ENCODE measurements at regions not wholly inside any gene's neighbourhood (a gene's known extent, or its start where the extent isn't known, plus 50 kb on each side); places are given as distances from the start of the nearest gene placed in this dataset.

DNA sequence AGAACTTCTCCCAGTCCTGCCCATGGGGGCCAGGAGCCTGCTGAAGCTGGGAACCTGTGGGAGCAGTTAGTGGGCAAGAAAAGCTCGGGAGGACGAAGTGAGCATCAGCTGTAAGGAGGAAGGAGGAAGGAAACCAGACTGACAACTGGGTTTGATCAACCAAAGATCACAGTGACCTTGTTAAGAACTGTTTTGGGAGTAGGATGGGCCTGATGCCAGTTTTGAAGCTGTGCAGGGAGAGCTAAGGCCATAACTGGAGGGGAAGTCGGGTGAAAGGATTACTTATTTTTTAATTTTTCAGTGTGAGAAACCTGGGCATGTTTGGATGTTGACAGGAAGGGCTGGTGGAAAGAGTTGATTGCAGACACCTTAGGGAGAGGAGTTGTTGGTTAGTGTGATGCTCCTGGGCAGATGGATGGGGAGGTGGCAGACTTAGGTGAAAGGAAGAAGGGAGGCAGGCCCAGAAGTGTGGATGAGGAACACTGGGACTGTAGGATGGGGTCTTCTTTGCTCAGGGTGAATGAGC, 58.3 kb upstream of the KLF4 start:
- Mint-ChIP-seq H3K4me1 (no peaks in the 10 kb centered on the region), H3K36me3 (no peaks in the 10 kb centered on the region), H3K9me3 (no peaks in the 10 kb centered on the region), H3K4me3 (no peak overlapping the region), H3K27ac (no peak overlapping the region), H3K27me3 (no peaks in the 10 kb centered on the region)
- CTCF ChIA-PET, result no interaction called here
- DNase-seq, result no peak

DNA sequence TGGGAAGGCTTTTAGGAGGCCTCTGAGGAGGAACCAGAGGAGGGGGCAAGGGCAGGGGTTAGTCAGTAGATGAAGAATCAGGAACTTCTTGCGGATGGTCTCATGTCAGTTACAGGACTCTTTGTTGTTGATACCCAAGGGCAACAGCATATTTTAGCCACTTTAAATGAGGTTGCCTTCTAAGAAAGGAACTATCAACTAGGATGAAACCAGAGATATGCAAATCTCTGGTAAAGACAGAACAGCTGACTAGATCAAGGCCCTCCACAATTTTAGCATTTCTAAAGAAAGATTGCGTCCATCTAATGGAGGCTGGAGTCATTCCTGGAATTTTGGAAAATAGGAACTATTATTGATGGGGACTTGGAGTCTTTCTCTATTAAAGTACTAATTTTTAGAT, 57.7 kb upstream of the KLF4 start:
- Mint-ChIP-seq H3K36me3 (no peaks in the 10 kb centered on the region), H3K27me3 (no peaks in the 10 kb centered on the region), H3K4me1 (no peaks in the 10 kb centered on the region), H3K27ac (no peak overlapping the region), H3K4me3 (no peak overlapping the region), H3K9me3 (no peaks in the 10 kb centered on the region)
- DNase-seq, result no peak
- CTCF ChIA-PET, result no interaction called here

DNA sequence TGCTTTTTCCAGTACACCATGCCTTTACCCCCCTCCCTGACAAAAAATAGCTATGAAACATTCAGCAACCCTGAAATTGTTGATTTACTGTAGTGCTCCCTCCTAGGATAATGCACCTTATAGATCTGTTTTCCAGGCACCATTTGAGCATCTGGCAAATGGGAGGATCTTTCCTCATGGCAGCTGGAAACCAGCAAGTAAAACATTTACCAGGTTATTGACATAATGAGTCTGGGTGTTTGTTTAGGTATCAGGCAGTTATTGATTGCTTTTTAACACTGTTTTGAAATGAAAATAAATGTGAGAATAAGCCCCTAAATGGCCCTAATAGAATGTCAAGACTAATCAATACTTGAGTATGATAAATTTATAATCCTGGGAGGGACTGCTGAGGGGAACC, 57.3 kb upstream of the KLF4 start:
- H3K4me3 Mint-ChIP-seq, result no peak overlapping the region
- no peak for DNase-seq
- CTCF ChIA-PET, result no interaction called here
- no peak overlapping the region for H3K27ac Mint-ChIP-seq
- no peaks in the 10 kb centered on the region for H3K9me3 Mint-ChIP-seq
- no peaks in the 10 kb centered on the region for H3K4me1 Mint-ChIP-seq
- H3K27me3 Mint-ChIP-seq, result no peaks in the 10 kb centered on the region
- H3K36me3 Mint-ChIP-seq, result no peaks in the 10 kb centered on the region

DNA sequence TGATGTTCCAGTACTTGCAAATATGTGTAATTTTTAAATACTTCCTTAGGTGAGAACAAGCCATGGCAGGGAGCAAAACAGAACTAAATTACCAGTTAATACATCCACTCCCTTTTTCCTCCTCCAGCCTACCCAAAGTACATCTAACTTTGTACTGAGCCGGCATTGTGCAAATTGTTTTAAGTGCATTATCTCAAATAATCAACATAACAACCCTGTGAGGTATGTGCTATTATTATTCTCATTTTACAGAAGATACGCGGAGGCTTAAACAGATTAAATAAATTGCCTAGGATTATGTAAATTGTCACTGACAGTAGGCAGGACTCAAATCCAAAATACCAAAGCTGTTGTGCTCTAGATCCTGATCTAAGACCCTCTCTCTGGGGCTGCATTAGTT, 55.5 kb upstream of the KLF4 start:
- H3K36me3 Mint-ChIP-seq, result no peaks in the 10 kb centered on the region
- no peak overlapping the region for H3K4me3 Mint-ChIP-seq
- no peaks in the 10 kb centered on the region for H3K27me3 Mint-ChIP-seq
- no peak for DNase-seq
- CTCF ChIA-PET, result no interaction called here
- H3K27ac Mint-ChIP-seq, result no peak overlapping the region
- H3K4me1 Mint-ChIP-seq, result no peaks in the 10 kb centered on the region
- H3K9me3 Mint-ChIP-seq, result no peaks in the 10 kb centered on the region

DNA sequence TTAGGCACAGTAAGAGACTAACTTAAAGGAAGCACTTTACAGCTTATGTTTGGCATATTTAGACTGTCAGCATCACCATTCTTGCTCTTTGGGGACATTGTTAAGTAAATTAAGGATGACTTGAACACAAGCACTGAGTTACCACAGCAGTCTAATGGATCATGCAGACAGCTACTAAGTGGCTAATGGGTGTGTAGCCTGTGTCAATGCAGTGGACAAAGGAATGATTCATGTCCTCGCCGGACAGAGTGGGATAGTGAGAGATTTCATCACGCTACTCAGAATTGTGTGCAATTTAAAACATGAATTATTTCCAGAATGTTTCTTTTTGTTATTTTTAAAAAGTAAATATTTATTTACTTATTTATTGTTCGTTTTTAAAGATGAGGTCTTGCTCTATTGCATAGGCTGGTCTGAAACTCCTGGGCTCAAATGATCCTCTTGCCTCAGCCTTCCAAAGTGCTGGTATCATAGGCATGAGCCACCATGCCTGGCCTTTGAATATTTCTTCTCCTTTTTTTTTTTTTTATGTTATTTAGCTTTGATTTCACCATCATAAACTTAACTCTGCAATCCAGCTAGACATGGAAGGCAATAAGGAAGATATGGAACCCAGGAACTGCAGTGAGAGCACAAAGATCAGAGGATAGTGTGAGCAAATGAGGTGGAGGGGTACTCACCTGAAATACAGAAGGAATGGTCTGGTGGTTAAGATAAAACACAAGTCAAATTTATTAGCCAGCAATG, 53.0 kb upstream of the KLF4 start:
- DNase-seq, result no peak
- Mint-ChIP-seq H3K27ac (no peak overlapping the region), H3K36me3 (no peaks in the 10 kb centered on the region), H3K9me3 (no peaks in the 10 kb centered on the region), H3K27me3 (no peaks in the 10 kb centered on the region), H3K4me3 (no peak overlapping the region), H3K4me1 (no peaks in the 10 kb centered on the region)
- CTCF ChIA-PET, result no interaction called here

DNA sequence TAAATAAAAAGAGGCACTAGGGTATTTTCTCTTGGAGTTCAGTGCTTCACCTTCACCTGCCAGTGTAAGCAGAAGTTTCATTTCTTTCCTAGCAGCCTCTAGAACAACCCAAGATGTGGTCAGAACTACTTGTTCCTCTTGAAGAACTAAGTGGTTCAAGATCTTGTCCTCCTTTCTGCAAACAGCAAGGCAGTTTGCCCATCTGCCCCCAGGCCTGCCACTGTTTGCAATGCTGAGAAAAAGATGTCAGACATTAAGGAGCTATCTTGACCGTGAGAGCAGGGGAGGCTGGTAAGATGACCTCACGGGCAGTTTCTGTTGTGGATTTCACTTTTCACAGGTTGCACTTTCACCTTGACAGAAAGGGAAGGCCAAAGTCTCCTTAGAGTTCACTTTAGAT, 52.0 kb upstream of the KLF4 start:
- CTCF ChIA-PET, result no interaction called here
- H3K4me3 Mint-ChIP-seq, result no peak overlapping the region
- H3K27me3 Mint-ChIP-seq, result no peaks in the 10 kb centered on the region

DNA sequence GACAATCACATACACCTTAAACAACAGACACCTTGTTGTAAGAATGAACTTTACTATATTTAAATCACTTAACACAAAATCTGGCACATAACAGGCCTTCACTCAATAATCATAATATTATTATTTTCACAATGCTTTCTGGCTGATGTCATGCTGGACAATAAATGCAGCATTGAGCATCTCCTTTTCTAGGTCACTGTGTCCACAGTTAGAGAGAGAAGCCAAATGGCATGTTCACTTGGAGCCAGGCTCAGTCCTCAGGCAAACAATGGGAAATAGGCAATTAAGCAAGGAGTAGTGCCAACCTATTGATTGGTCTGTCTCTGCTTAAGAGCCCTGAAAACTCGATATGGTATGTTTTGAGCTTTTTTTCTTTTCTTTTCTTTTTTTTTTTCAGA, 50.6 kb upstream of the KLF4 start:
- no peaks in the 10 kb centered on the region for H3K27me3 Mint-ChIP-seq
- no peaks in the 10 kb centered on the region for H3K4me1 Mint-ChIP-seq
- CTCF ChIA-PET, result interaction anchor here (0.7 kb wide), 1 partner anchor 39 kb away, joined by 3 read pairs; no protein-coding TSS in a partner anchor
- H3K4me3 Mint-ChIP-seq, result no peak overlapping the region
- no peaks in the 10 kb centered on the region for H3K9me3 Mint-ChIP-seq
- H3K27ac Mint-ChIP-seq, result no peak overlapping the region
- DNase-seq, result no peak
- H3K36me3 Mint-ChIP-seq, result no peaks in the 10 kb centered on the region

More for the DNA sequence above, 52.0 kb upstream of the KLF4 start:
- H3K27ac Mint-ChIP-seq, result no peak overlapping the region
- no peaks in the 10 kb centered on the region for H3K4me1 Mint-ChIP-seq
- H3K9me3 Mint-ChIP-seq, result no peaks in the 10 kb centered on the region
- no peak for DNase-seq
- no peaks in the 10 kb centered on the region for H3K36me3 Mint-ChIP-seq

DNA sequence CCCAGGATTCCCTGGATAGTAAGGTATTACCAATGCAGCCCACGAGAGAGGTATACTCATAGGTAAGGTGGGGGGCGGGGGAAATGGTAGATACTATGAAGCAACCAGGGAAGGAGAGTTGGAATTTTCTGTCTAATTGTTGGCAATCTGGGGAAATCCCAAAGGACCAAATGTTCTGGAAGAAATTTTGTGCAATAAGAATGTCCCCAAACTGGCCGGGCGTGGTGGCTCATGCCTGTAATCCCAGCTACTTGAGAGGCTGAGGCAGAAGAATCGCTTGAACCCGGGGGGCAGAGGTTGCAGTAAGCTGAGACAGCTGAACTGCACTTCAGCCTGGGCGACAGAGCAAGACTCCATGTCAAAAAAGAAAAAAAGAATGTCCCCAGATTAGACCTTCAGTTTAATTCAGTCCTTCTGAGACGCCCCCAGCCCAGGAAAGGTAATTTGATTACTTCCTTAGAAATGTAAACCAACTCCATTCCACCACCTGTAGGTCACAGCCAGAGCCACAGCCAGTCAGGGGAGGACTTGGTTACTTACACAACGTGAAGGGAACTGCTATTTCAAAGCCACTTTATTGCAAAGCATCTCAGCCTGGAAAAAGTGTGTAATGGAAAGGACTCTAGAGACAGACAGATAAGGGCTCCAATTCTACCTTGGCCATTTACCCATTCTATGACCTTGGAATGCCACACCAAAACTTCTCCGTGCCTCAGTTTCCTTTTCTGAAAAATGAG, 50.0 kb upstream of the KLF4 start:
- Mint-ChIP-seq H3K9me3 (no peaks in the 10 kb centered on the region), H3K4me1 (no peaks in the 10 kb centered on the region), H3K27ac (no peak overlapping the region), H3K27me3 (no peaks in the 10 kb centered on the region), H3K4me3 (no peak overlapping the region), H3K36me3 (no peaks in the 10 kb centered on the region)
- no peak for DNase-seq
- CTCF ChIA-PET, result interaction anchor here (0.7 kb wide), 1 partner anchor 38 kb away, joined by 3 read pairs; no protein-coding TSS in a partner anchor
